CD4-positive, alpha-beta T cell treated with Interleukin-4 for 1 hour (primary cell): ENCODE measurements at regions not wholly inside any gene's neighbourhood (a gene's known extent, or its start where the extent isn't known, plus 50 kb on each side); places are given as distances from the start of the nearest gene placed in this dataset.

Experiments
- DNase-seq, 2 donors: peaks; one replicate each; pipeline ENCODE4 v3.0.0-alpha.2; 2020 to 2022

DNA sequence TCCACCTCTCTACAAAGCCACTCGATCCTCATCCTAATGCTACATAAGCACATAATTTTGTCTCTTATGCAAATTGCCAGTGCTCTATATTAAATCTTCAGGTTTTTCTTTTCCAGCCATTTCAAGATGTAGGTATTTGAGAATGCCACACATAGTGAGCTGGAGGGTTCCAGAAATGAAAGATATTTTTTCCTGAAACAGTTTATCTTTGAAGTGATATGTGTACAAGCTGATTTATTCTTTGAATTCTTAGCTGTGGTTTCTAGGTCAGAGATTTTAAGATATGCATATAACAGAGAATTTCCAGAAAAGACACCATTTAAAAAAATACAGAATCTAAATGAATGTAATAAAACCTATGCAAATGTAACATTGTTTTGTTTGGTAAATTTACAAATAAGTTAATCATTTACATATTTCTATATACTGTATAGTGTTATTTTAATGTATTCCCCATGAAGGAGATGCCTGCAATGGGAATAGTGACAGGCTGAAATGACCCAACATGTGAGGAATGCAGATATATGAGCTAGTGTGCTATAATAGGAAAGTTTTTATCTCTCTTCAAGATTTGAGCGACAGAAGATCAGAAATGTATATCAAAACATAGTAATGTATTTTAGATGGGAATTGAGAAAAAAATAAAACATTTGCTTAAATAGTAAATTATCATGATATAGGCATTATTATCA, 570.2 kb downstream of the SLITRK1 start:
- DNase-seq: no peak

DNA sequence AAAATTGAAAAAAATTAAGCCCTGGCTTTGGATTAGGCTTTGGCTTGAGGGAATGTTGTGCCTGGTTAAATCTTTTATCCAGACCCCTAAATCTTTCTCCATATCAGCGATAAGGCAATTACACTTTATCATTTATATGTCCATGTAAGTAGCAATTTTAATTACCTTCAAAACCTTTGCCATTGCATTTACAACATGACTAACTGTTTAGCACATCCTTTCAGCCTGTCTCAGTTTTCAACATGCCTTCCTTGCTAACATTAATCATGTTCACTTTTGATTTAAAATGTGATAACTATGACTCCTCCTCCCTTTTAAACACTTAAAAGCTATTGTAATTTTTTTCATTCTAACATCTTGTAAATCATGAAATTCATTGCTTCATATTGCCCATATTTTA, 583.7 kb downstream of the SLITRK1 start:
- no peak for DNase-seq

DNA sequence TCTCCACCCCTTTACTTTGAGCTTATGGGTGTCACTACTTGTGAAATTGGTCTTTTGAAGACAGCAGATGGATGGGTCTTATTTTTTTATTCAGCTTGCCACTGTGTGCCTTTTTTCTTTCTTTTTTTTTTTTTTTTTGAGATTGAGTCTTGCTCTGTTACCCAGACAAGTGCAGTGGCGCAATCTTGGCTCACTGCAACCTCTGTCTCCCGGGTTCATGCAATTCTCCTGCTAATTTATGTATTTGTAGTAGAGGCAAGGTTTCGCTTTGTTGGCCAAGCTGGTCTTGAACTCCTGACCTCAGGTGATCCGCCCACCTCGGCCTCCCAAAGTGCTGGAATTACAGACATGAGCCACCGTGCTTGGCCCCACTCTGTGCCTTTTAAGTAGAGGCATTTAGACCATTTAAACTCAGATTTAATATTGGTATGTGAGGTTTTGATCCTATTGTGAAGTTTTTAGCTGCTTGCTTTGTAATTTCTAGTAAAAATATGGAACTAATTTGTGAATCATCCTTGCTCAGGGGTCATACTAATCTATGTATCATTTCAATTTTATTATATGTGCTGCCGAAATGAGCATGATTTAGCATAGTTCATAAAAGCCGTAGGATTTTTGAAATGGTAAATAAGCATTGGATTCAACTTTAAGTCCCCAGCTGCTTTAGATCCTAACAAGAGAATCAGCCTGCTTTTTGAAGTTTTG, 584.5 kb downstream of the SLITRK1 start:
- DNase-seq: no peak

DNA sequence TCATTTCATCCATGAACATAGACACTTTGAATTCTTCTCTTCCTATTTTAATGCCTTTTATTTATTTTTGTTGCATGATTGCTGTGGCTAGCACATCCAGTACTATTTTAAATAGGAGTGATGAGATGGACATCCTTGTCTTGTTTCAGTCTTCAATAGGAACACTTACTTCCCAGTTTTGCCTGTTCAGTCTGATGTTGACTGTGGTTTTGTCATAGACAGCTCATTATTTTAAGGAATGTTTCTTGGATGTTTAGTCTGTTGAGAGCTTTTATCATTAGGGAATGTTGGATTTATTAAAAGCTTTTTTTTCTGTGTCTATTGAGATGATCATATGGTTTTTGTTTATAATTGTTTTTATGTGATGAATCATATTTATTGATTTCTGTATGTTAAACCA, 586.6 kb downstream of the SLITRK1 start:
- DNase-seq: no peak

DNA sequence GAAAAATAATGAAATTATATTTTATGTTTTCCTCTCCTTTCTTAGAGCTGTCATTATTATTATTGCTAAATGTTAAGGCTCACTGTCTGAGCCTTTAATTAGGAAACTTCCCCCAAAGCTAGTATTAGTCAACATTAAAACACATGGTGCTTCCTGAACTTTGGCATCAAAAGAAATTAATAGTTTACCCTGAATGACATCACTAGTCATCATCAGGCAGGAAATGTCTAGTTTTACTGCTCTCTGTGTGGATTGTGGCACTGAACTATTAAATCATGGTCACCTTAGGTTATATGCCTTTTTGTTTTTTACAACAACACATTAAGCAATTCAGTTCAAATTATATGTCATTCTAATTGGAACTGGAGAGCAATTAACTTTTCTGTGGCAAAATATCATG, 595.5 kb downstream of the SLITRK1 start:
- no peak for DNase-seq

DNA sequence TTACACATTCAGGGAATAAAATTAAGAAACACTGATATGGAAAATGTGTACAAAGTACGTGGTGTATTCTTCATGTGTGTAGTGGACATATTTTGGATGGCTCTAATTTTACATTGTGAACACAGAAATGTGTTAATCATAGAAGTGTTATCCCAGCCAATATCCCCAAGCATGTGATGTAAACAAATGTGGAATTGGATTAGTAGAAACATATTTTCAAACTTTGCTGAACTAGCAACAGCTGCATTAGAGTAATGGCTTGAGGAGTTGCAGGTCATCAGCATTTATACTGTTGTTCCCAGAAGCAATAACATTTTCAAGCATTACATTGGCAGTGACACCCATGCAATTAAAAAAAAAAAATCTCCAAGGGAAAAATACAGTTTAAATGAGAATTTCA, 600.6 kb downstream of the SLITRK1 start:
- no peak for DNase-seq

DNA sequence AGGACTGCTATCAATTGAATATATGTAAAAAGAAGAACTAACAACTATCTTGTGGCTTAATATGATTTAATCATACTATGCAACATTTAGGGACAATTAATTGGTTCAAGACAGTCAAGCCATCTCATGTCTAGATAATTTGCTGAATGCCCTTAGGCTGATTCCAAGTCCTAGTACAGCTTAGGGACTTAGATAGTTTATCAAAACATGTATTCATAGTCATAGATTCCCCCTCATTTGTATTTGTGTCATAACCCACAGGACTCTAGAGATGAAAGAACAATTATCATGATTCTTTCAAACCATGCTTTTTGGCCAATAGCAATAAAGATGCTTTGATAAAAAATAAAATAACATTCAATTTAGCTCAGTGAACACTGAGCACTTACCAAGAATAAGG, 607.6 kb downstream of the SLITRK1 start:
- DNase-seq: no peak

DNA sequence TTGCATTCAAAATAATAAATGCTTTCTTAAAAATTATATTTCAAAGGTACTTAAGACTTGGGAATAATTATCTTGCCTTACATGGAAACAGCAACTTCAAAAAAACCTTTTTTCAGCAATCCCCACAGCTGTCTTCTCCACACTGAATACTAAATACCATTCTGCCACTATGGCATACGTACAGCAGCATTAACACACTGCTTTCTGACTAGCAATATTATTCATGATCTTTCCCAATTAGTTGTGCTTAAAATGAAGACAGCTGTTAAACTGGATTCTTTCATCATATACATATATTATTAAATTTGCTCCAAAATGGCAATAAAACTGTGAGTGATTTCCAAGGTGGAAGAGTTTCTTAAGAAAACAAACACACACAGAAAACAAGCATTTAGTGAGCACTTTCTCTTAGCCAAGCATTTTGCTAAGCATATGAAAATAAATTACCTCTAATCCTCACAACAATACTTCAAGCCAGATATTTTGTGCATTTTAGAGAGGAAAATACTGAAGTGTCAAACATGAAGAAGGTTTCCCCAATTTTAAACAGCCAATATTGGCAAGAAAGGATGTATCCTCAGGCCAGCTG, 609.5 kb downstream of the SLITRK1 start:
- DNase-seq: no peak

DNA sequence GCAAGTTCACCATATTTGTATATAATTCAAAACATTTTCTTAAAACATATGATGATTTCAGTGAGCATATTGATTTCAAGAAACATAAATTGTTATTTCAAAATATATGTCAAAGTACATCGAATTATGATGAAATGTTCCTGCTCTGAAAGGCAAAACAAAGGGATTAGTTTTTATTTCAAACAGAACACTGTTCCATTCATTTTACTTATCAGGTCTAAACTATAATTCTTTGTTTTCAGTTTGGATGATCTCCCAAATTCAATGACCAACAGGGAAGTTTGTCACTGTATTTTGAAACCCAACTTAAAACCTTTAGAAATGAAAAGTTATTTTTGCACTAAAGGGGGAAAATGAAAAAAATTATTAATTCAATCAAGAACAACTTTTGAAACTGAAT, 610.2 kb downstream of the SLITRK1 start:
- no peak for DNase-seq

DNA sequence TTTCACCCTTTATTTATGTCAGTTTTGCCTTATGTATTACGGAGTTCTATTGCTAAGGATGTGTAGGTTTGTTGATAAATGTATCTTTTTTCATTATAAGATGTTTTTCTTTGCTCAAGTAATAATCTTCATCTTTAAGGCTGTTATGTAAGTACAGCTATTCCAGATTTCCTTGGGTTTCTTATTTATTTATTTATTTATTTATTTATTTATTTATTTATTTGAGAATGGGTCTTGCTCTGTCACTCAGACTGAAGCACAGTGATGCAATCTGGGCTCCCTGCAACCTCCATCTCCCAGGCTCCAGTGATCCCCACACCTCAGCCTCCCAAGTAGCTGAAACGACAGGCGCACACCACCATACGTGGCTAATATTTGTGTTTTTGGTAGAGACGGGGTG, 617.0 kb downstream of the SLITRK1 start:
- no peak for DNase-seq

DNA sequence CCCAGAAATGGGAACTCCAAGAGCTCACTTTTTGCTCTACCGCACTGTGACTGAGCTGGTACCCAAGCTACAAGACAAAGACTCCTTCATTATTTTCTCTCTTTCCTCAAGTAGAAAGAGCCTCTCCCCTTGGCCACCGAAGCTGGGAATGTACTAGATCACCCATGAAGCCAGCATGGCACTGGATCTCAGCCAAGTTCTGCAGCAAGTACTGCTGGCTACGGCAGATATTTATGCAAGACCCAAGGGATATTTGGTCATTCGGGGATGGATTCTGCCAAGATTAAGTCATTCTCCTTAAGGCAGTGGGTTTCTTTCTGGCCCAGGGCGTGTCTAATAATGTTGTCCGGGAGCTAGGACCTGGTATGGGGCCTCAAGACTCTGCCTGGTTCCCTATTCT, 633.5 kb downstream of the SLITRK1 start:
- no peak for DNase-seq

DNA sequence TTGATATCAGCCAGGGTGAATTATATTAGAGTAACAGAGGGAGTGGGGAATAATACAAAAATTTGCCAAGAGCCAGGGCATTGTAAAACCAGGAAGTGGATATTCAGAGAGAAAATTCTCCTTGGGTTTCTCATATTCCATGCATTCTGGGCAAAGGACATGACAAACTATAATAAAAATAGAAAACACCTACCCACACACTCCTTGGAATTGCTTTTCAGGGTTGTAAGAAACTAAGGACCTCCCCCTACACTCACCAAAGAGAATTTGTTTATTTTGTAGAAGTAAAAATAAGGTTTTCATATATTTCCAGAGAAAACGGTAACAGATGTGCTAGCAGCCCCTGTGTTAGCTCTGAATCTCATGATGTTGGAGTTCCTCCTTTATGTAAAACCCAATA, 649.6 kb downstream of the SLITRK1 start:
- no peak for DNase-seq

DNA sequence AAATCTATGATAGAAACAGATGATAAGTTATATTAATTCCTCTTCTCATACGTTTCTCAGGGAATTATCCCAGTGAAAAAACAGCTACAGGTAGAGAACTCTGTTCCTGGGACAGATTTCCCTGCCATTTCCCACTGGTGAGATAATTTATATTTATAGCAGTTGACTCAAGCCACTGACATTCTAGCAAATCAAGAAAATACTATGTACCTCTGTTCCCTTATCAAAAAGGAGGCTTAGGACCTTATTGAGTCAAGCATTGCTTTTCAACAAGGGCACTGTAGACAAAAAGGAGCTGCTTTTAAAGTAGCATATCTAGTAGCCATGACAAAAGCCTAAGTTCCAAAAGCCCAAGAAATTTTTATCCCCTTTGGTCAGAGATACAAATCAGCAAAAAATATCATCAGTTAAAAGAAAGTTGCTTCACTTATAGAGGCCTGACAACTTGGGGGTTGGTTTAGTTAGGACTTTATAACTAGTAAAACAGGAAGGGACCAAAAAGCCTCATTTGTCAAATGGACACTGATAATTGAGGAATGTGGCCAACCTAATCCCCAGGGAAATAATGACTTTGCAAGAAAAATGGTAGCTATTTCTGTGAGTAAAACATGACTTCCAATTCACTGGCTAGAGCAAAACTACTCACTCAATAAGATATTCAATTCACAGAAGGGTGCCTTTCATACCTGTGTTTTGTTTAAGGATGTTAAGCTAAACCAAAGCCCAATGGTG, 652.5 kb downstream of the SLITRK1 start:
- DNase-seq: no peak

DNA sequence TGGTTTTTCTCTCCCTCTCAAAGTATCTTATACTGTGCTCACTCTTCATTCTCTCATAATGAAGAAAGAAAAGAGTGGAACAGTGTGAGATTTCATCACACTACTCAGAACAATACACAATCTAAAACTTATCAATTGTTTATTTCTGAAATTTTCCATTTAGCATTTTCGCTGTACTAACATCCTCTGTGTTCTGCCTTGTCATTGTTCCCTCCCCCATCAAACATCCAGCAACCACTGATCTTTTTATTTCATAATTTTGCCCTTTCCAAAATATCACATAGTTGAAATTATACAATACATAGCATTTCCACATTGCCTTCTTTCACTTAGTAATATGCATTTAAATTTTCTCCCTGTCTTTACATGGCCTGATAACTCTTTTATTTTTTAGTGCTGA, 658.7 kb downstream of the SLITRK1 start:
- no peak for DNase-seq

DNA sequence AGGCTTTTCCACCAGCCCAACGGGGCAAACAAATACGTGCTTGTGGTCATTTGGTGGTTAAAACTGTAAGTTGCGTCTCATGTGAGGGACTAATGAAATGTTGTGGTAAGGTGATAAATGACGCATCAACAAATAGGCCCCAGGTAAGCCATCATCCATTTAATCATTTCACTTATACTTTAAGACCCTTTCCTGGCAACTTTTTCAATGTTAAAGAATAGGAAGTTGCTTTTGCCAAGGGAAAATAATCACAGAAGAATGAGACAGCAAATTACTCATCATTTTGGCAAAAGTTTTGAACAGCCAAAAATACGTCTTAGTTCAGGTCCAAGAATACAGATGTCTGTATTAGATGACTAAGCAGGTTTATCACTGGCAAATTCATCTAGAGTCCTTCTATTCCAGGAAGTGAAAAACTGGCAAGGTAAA, 660.4 kb downstream of the SLITRK1 start:
- DNase-seq: no peak

DNA sequence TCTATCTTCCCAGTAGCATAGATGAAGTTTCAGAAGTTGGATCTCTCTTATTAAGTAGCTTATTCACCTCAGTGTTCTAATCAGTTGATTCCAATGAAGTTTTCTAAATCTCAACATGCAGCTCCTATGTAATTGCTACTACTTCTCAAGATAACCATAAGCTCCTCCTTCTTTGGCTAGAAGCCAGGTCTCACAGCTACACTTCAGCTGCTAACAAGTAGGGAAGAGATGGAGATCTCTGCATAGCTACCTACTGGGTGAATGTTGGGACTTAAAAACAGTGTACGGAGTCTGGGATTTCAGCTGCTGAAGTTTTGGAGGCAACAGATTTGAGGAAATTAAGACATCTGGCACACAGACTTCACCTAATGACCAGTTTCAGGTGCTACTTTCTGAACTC, 661.0 kb downstream of the SLITRK1 start:
- no peak for DNase-seq

DNA sequence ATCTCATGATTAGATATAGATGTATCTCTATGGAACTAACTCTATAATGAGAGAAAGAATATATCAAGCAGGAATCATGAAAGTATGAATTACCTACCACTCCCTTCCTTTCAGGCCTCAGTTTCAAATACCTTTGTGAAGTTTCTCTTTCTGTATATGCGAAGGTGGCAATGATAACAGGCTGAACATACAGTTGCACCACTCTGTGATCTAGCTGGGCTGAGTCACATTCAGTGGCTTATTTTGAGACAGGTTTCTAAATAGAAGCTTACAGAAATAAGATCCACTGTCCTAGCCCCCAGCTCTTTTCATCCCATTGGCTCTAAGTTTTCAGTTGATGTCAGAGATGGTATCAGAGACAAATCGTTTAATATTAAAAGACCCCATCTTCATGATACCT, 662.0 kb downstream of the SLITRK1 start:
- DNase-seq: no peak

DNA sequence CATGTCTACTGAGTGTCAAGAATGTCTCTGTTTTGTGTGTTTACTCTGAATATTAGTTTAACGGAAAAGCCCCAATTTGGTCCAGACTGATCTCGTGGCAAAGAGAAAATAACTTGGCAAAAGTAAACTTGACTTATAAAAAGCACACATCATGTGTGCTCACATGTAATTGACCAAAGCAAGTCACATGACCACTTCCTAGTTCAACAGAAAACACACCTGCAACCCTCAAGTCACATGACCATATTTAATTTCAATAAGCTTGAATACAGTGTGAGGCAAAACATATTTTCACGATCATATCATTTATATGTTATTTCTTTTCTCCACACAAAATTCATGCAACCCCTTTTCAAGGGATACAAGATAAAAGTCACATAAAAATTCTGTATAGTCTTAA, 662.4 kb downstream of the SLITRK1 start:
- no peak for DNase-seq

DNA sequence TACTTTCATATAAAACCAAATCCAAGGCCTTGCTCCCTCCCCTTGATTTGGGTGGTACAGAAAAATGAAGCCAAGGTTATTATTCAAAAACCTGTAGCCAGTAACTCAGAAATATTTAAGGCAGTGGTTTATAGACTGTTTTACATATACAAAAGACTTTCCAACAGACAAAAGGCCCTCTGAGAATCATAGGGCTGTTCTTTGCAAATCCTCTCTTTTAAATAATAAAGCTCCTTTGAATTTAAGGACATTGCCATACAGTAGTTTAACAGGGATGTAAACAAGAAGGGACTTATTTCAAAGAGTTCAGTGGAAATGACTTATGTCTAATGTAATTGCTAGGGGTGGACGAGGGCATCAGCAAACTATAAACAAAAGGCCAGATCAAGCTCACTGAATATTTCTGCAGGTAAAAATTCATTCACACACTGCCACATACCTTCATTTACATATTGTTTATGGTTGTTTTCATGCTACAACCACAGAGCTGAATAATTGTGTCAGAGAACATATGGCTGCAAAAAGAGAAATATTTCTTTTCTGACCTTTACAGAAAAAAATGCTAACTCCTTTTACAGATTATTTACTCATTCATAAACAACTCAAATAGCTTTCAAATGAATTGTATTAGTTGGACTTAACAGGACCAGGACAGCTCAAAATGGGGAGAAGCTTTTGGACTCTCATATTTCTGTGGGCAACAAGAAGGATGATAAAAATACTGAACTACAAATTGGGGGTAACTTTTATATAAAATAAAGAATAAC, 665.6 kb downstream of the SLITRK1 start:
- DNase-seq: no peak

DNA sequence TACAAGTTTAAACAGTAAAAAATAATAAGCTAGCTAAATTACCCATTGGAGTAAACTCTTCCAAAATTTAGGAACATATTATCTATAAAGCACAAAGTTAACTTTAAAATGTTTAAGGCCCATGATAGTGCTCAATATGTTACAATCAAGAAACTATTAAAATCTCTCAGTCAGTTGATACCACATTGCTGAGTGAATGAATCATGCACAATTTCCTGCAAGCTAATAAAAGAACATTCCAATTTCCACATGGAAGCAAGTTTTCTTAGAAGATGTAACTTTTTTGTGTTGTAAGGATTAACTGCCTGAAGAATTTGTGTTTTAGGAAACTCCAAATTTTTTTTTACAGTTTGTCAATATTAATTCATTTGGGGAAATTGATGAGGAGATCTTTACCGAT, 666.6 kb downstream of the SLITRK1 start:
- DNase-seq: no peak

DNA sequence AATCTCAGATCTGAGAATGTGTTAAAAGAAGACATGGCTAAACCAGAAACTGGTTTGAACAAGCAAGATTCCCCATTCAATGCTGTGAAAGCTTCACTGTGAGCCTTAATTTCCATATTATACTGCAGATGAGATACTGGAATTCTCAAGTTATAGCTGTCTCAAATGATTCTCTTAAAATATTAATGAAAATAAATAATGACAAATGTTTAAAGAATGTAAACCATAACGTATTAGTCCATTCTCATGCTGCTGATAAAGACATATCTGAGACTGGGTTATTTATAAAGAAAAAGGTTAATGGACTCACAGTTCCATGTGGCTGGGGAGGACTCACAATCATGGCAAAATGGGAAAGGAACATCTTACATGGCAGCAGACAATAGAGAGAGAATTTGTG, 667.8 kb downstream of the SLITRK1 start:
- DNase-seq: no peak

DNA sequence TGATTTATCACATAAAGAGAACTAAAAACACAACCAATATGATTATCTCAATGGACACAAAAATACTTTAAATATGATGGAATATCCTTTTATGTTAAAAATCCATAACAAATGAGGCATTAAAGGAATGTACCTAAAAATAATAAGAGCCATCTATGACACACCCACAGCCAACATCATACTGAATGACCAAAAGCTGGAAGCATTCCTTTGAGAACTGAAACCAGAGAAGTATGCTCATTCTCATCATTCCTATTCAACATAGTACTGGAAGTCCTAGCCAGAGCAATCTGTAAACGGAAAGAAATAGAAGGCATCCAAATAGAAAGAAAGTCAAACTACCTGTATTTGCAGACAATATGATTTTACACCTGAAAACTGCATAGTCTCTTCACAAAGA, 671.0 kb downstream of the SLITRK1 start:
- no peak for DNase-seq

DNA sequence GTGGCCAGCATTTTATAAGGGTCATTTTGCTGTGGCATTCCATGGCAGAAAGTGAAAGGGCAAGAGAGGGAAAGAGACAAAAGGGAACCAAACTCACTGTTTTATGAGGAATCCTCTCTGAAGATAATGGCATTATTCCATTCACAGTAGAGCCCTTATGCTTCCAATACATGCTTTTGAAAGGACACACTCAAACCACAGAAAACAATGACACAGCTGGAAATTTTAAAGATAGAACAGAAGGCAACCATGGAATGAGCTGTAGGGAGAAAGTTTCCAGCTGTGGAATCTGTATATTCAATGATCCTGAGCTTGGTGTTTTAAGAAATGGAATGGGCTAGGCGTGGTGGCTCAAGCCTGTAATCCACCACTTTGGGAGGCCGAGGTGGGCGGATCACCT, 677.4 kb downstream of the SLITRK1 start:
- DNase-seq: no peak
